Fibroblast of gingiva (primary cell): ENCODE measurements at regions not wholly inside any gene's neighbourhood (a gene's known extent, or its start where the extent isn't known, plus 50 kb on each side); places are given as distances from the start of the nearest gene placed in this dataset.

Source experiments
- DNase-seq: peaks from one replicate; pipeline ENCODE4 v3.0.0-alpha.2; 2011; ENCODE audit warnings: low read depth

DNA sequence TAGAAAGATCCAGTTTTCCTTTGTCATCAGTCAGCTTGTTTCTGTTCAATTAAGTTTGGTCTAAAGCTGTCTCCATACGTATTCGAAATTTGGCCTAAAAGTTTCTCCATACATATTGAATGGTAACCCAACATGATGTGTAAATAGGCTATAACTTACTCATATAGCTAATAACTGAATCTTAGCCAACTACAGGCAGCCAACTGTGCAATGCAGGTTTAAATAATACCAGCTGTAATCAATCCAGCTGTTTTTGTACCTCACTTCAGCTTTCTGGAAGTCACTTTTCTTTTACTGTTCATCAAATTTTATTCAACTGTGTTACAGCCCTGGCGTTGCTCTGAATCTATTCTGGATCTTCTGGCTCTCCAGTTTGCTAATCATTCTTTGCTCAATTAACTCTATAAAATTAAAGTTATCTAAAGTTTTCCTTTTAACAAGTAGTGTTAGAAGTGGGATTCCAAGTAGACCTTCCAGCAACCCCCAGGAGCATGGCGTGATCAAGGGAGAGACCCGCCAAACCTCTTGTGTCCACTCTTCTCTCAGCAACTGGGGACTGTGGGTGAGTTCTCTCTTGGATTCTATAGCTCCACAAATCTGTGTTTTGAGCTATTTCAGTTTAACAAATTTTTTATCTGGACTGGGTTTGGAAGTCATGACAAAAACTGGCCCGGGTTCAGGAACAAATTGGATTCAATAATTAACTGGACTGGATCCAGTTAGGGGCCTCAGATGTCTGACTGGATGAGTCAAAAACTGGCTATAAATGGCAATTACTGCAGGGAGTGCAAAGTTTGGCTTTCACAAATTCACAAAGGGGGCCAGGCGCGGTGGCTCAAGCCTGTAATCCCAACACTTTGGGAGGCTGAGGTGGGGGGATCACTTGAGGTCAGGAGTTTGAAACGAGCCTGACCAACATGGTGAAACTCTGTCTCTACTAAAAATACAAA is 329.7 kb upstream of the ST6GAL2 start:
- no peak for DNase-seq

DNA sequence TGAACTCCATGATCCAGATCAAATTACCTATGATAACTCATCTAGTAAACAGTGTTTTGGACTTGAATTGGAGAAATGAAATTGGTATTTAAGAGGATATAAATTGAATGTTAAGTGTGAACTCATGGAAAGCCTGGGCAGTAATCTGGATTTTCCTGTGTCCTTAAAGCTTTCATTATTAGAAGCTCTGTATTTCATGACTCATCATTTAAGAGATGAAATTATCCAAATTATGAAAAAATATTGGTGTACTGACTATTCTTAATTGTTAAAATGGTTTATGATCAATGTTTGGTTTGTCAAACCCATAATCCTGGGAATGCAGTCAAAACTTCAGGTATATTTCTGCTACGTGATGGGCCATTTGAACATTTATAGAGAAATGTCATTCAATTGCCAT is 332.2 kb upstream of the ST6GAL2 start:
- no peak for DNase-seq

DNA sequence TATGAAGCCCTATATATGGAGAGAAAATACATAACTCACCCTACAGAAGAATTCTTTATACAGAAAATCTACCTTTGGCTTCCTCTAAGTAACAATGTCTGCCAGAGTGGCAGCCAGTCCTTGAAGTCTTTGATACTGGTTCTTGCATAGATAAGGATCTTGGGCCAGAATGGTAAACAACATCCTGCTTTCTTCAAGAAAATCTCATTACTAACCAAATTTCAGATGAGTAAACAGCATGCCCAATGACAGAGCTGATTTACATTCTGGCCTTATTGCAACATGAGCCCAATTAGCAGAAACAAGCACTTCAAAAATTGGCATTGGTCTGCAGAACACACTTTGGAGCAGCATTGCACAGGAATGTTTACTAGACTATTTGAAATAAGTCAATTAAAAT is 336.5 kb upstream of the ST6GAL2 start:
- no peak for DNase-seq

DNA sequence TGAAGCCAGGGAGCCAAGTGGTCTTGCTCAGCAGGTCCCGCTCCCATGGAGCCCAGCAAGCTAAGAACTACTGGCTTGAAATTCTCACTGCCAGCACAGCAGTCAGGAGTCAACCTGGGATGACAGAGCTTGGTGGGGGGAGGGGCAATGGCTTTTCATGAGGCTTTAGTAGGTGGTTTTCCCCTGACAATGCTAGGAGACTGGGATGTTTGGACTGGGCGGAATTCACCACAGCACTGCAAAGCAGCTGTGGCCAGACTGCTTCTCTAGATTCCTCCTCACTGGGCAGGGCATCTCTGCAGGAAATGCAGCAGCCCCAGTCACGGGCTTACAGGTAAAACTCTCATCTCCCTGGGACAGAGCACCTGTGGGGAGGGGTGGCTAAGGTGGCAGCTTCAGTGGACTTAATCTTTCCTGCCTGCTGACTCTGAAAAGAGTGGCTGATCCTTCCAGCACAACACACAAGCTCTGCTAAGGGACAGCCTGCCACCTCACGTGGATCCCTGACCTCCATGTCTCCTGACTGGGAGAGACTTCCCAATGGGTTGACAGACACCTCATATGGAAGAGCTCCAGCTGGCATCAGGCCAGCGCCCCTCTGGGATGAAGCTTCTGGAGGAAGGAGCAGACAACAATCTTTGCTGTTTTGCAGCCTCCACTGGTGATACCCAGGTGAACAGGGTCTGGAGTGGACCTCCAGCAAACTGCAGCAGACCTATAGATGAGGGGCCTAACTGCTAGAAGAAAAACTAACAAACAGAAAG is 349.7 kb upstream of the ST6GAL2 start:
- DNase-seq, result no peak

DNA sequence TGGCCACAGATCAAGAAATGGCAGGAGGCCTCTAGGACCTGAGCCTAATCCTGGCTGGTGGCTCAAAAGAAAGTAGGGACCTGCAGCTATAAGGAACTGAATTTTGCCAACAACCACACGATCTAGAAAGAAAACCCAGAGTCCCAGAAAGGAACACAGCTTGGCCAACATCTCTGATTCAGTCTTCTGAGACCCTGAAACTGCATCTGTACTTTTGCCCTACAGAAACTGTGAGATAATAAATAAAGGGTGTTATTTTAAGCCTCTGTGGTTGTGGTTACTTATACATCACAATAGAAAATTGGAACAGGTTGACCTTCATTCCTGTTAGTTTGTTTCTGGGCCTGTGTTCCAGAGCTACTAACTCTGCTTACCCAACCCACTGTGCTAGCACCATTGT is 356.8 kb upstream of the ST6GAL2 start:
- no peak for DNase-seq

DNA sequence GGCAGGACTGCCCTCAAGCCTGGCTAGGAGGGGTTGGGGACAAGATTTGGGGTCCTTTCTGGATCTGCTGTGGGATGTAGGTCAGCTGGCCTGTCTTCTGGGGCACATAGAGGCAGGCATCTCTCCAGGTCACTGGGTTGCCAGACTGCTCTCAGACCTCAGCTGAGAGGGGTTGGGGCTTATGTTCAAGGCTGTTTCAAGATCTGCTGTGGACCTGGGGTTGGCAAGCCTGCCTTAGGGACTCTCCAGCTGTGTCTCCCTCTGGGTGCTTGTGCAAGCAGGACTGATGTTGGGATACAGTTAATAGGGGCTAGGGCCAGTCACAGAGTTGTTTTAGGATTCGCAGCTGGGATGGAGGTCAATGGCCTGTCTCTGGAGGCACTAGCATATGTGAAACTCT is 363.0 kb upstream of the ST6GAL2 start:
- no peak for DNase-seq

DNA sequence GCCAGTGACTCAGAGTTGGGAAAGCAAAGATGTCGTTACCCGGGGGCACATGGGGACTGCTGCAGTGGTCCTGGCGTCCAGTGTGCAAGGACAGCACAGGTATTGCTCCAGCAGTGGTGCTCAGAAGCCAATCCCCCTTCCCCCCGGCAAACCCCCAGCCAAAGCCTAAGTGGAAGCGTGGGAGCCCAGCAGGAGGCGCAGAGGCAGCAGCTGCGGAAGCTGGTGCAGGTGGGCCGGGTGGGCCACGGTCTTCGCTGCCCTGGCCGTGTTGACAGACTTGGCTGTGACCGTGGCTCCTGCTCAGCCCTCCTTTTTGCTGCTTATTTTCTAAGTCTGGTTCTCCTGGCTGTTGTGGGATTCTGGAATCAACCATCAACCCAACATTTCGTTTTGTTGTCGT is 369.8 kb upstream of the ST6GAL2 start:
- no peak for DNase-seq

DNA sequence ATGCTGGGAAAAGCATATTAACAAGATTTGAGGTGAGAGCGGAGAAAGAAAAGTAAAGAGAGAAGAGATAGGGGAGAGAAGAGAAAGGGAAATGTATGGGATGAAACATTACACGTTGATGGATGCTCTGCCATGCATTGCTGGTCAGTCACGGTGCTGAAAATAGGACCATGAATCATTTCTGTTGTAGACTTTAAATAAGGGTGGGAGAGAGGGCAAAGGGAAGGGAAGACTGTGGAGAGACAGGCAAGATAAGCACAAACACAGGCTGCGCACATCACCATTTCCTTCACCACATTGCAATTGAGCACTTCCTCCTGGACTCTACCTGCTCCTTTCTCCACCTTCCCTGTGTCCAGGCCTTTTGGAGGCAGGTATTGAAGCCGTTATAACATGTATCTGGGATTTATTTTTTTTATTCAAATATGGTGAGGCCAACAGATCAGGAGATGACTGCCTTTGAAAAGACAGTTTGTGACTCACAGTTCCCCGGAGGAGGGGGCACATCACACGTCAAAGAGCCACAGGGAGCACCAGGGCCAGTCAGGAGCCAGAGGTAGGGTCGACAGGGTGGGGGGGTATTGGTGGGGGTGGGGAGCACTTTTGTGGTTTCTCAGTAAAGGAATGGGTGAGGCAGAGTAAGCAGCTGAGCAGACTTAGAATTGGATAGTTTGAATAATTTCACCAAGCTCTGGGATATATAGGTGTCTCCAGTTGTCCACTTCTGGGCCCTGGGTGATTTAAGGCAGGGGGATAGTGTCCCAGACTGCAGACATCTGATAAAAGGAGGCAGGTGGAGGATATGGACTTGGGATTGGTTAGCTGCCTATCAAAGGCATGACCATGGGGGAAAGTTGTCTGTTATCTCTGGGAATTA is 372.8 kb upstream of the ST6GAL2 start:
- DNase-seq, result no peak

DNA sequence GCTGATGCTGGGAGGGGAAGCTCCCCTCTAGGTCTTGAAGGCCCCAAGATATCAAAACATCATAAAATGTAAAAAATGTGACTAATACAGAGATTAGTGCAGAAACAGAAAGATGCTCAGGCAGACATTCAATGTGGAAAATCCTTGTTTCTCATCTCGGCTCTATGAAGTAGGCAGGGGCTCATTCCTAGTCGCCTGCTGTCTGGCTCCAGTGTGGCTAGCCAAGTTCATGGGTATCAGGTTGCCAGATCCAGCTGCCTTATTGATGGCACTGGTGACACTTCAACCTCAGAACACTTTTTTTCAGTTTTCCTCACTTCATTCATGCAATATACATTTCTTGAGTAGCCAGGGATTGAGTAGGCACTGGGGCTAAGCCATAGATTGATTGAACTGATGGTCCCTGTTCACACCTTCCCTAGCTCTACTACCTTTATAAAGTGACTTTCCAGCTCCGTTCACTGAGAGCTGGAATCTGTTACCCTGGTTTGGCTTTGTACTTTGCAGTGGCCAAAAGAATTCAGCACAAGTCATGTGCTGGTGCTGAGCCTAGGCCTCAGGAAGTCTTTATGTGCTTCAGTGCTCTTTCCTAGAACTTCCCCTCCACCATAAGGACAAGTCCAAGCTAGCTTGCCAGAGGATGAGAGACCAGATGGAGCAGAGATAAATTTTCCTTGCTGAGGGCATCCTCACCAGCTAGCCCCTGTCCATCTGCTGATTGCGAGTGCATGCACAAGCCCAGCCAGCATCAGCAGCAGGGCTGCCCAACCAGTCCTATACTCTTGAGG is 373.6 kb upstream of the ST6GAL2 start:
- no peak for DNase-seq

DNA sequence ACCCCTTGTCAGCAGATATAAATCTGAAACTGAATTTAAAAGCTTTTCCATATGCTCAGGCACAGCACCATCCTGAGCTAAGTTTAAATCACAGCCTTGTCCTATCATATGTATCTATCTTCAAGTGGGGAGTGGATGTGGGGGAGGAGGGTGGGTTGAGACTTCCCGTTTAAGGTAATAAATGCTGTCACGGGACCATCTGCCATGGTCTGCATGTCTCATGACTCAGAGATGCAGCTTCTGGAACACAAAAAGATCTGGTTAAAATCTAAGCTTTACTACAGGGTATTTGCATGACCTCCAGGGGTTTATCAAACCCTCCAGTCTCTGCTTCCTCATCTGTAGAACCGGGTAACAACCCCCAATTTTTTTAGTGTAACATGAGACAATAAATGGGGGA is 377.7 kb upstream of the ST6GAL2 start:
- no peak for DNase-seq

DNA sequence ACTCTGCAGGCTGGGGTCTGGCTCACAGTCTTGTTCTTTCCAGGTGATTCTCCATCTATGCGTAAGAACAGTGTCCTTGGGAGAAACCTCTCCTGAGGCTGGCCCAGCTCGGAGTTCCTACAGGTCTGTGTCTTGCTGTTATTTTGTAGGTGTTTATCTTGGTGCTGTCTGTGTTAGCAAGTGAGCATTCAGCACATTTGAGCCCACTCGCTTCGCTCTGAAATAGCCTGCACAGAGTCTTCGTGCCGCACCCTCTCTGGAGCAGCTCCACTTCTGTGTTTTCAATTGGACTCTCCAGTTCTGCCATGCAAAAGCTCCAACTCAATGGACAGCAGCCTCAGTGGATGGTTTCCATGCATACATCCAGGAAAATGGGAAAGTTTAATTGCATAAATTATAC is 378.2 kb upstream of the ST6GAL2 start:
- DNase-seq, result no peak

DNA sequence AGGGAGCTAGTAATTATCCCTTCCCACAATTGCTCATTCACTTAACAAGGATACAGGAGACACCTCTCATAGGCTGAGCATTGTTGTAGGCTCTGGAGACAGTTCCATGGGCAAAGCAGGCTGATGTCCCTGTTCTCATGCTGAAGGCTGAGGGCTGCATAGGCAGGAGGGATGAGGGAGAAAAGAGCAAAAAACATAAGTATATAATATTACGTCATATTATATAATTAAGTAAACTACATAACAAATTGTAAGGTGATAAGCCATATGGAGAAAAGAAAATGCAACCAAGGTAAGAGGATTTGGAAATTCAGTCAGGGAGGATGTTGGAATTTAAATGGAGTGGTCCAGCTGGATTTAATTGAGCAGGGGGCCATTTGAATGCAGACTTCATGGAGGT is 380.6 kb upstream of the ST6GAL2 start:
- no peak for DNase-seq

DNA sequence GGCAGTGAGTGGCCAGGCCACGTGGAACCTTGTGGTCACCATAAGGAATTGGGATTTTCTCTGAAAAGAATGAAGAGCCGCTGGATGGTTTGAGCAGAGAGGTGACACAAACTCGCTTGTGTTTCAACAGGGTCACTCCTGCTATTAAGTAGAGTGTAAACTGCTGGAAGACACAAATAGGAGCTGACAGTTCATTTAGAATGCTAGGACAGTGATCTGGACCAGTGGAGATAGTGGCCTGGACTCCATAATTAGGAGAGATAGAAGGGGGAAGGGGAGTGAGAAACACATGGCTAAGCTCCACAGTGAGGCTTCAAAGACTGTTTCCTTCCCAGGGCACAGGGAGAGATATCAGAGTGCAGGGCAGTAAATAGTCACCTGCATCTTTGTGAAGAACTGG is 381.1 kb upstream of the ST6GAL2 start:
- DNase-seq, result no peak

DNA sequence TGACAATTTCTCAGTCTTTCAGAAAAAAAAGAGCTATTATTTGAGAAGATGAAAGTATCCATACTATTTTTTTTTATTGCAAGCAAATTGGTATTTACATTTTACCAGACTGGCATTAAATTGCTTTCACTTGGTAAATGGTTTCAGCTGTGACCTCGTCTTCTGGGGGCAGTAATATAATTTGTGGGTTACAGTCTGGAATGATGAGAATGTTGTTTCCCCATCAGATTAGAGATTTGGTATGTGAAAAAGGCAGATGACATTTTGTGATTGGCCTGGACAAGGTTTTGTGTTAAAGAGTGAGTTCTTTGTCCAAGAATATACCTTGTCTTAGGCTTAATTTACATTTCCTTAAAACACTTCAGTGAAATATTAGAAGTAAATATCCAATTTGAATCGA is 390.1 kb upstream of the ST6GAL2 start:
- no peak for DNase-seq

DNA sequence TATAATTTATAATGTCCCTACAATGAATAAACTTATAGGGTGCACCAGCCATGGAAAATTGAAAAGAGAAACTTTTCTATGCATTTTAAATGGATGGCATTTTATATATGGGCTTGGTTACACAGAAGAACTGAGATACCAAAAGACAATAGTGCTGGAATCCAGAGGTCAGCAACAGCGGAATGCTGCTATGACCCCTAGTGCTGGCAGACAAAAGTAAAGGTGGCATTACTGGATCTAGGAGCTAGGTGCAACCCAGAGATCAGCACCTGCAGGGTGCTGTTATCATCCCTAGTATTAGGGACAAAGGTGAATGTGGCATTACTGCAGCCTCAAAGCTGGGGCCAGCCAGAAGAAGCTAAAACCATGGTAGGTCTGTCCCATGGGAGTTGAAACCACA is 392.7 kb upstream of the ST6GAL2 start:
- DNase-seq, result no peak

DNA sequence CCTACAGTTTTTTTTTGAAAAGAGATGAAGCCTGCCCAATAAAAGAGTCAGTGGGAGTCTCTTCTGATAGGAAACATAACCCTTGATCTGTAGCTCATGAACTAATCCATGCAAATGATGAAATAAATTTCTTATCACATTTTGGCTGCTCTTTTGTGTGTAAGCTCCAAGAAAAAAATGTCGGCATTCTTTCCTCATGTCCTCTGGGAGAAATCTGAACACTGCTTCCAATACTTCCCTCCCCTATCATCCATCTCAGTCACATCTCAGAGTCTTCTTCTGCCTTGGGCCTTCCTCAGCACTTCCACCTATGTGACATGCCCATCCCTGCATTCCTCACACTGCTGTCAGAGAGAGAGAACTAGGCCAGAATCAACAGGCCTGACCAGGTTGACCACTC is 395.7 kb upstream of the ST6GAL2 start:
- DNase-seq, result no peak

DNA sequence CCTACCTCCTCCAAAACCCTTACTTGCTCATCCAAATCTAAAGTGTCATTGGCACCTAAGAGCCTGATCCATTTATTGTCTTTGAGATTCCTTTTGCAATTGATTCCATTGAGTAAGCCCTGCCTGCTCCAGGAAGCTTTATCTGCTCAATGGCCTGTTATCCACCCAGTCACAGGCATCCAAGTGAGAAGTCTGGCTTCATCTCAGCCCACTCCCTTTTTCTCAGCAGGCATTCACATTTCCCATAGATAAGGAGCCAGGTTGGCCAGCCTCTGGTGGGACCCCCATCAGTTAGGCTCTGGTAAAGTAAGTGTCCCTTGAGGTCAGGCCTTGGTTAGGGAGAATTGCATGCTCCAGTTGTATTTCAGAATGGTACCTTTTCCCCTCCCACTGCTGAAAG is 396.2 kb upstream of the ST6GAL2 start:
- no peak for DNase-seq

DNA sequence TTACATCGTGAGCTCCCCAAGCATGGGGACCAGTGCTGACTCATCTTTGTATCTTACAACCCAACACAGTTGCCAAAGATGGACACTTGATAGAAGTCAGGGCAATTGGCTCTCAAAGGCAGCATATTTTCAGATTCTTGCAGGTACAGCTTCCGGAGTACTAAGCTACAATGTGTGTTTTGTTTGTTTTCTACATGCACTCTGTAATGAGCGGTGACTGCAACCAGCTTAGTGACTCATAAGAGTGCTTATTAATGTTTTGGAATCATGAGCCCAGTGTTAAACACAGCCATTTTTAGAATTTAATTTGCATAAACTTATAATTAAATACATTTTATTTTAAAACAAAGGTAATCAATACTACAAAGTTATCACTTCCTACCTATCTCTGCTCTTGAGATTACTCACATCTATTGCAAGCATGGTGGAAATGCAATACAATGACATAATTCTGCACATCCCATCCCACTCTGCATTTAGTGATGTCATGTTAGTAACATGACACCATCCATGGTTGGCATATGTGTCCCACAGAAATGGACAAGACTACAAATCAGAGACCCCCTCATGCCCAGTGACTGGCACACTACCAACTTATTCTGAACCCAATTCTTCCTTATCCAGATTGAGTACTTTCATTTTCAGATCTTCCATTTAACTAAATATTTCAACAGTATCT is 399.8 kb upstream of the ST6GAL2 start:
- DNase-seq, result no peak

DNA sequence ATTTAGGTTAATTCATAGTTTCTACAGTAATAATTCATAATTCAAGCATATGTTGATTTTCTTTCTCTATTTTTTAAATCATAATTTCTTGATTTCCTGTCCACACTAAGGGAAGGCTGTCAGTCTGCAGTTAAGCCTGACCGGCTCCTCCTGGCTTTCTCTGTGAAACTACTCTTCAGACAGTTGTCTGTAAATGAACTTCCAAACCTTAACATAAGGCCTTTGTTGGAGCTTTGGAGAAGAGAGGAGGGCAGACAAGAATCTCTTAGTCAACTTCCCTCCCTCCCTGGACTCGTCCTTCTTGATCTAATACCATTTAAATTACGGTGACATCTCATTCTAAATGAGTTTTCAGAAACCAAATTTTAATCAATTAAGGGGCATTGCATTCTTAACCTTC is 404.1 kb upstream of the ST6GAL2 start:
- DNase-seq, result no peak

DNA sequence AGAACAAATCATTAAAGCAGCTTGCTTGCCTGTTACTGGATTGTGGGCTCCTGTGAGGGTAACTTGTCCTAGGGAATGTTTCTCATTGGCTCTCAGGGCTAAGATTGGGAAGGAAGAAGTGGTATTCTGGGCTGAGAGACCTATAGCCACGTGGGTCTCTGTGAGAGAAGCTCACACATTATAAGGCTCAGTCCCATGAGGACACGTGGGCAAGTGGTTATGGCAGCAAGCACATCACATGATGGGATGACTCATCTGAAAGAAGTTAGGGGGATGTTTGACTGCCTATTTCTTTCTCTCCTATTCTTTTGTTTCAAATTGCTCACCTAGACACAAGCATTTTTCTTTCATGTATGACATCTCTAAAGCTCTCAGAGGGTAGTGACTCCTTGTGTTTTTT is 418.0 kb upstream of the ST6GAL2 start:
- no peak for DNase-seq

DNA sequence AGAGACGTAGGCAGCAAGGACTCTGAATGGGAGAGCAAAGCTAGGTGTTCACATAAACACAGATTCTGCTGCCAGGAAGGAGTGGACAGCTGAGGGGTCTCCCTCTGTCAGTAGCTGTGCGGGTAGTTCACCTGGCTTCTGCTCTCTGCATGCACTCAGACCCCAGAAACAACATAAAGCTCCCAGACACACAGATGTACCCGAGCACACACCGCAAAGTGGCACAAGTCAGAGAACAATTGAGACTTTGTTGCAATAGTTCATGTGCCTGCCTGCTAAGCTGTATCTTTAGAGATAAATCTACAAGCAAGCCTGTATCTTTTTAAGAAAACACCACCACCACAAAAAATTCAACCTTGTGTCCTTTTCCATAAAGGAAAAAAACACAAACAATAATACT is 420.0 kb upstream of the ST6GAL2 start:
- DNase-seq, result no peak
